GM12892 (cell line): ENCODE measurements at regions not wholly inside any gene's neighbourhood (a gene's known extent, or its start where the extent isn't known, plus 50 kb on each side); places are given as distances from the start of the nearest gene placed in this dataset.
"Not testable (repeated sequence)": the region's sequence is repeated elsewhere in the genome, so short reads cannot be mapped to it uniquely, and the experiment has no call there.

ENCODE experiments used
- POLR2A ChIP-seq: IDR thresholded peaks from 2 replicates; pipeline ENCODE4 v1.6.1; 2011; ENCODE audit warnings: low read depth, low read length, control low read depth
- POLR2AphosphoS5 ChIP-seq: IDR thresholded peaks from 2 replicates; pipeline ENCODE4 v1.6.1; 2011; ENCODE audit warnings: low read depth, low read length, control low read depth

DNA sequence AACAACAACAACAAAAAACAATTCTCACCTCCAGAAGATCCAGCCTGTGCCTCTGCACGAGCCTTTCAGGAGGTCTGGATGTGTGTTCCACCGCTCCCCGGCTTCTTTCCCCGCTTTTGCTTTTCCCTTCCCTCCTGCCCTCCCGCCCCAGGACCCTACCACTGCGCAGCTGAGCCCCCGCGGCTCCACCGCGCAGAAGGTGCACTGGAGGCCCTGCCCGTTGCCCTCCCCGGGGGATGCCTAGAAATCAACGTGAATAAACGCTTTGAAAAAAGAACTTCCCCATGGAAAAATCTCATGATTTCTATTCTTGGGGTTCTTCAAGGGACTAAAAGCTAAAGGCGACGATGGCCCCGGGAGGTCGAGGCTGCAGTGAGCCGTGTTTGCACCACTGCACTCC lies 164.3 kb upstream of the NOTCH2NLA start:
- TF ChIP-seq POLR2A, POLR2AphosphoS5: not testable (repeated sequence)
